Trophoblast cell (in vitro differentiated cells and primary cell): ENCODE measurements at regions not wholly inside any gene's neighbourhood (a gene's known extent, or its start where the extent isn't known, plus 50 kb on each side); places are given as distances from the start of the nearest gene placed in this dataset.

Experiments used
- DNase-seq, 2 donors: peaks; one replicate each; pipeline ENCODE4 v3.0.0-alpha.2; 2016
- H2AFZ ChIP-seq: 2 replicates; pipeline ENCODE4 v1.6.1; 2013; ENCODE audit warnings: low read length, moderate library complexity, mild to moderate bottlenecking; ENCODE audit not compliant: insufficient read depth, poor library complexity
- H2AK5ac ChIP-seq: 2 replicates; pipeline ENCODE4 v1.6.1; 2013; ENCODE audit warnings: mild to moderate bottlenecking, low read length
- H2BK120ac ChIP-seq: 2 replicates; pipeline ENCODE4 v1.6.1; 2013; ENCODE audit warnings: low read length, mild to moderate bottlenecking, moderate library complexity; ENCODE audit not compliant: insufficient read depth, poor library complexity
- H2BK12ac ChIP-seq: 2 replicates; pipeline ENCODE4 v1.6.1; 2013; ENCODE audit warnings: mild to moderate bottlenecking, low read length, moderate library complexity
- H2BK5ac ChIP-seq: 2 replicates; pipeline ENCODE4 v1.6.1; 2013; ENCODE audit warnings: low read length, low read depth, moderate library complexity, mild to moderate bottlenecking; ENCODE audit not compliant: poor library complexity
- H3K14ac ChIP-seq: 2 replicates; pipeline ENCODE4 v1.6.1; 2013; ENCODE audit warnings: mild to moderate bottlenecking, low read length
- H3K18ac ChIP-seq: 2 replicates; pipeline ENCODE4 v1.6.1; 2013; ENCODE audit warnings: mild to moderate bottlenecking, low read length
- H3K23ac ChIP-seq: 2 replicates; pipeline ENCODE4 v1.6.1; 2013; ENCODE audit warnings: low read length
- H3K27ac ChIP-seq: 2 replicates; pipeline ENCODE4 v1.5.1; 2013; ENCODE audit warnings: low read depth, mild to moderate bottlenecking, inconsistent platforms, low read length, moderate library complexity
- H3K27me3 ChIP-seq: 2 replicates; pipeline ENCODE4 v1.6.1; 2013; ENCODE audit warnings: inconsistent platforms, mild to moderate bottlenecking, low read length, moderate library complexity; ENCODE audit not compliant: insufficient read depth
- H3K36me3 ChIP-seq, 2 experiments: 1 replicate in 1 of 2; 2 replicates in 1 of 2; pipeline ENCODE4 v1.6.1; 2013; ENCODE audit warnings: low read length in 2 of 2, mild to moderate bottlenecking in 2 of 2, moderate library complexity in 1 of 2; ENCODE audit not compliant: insufficient read depth in 2 of 2, control insufficient read depth in 1 of 2
- H3K4ac ChIP-seq: 2 replicates; pipeline ENCODE4 v1.6.1; 2013; ENCODE audit warnings: low read depth, mild to moderate bottlenecking, low read length, moderate library complexity
- H3K4me1 ChIP-seq, 2 experiments: 1 replicate in 1 of 2; 2 replicates in 1 of 2; pipeline ENCODE4 v1.6.1; 2013; ENCODE audit warnings: low read length in 2 of 2, mild to moderate bottlenecking in 2 of 2, moderate library complexity in 1 of 2; ENCODE audit not compliant: insufficient read depth in 2 of 2, control insufficient read depth in 1 of 2
- H3K4me2 ChIP-seq: 2 replicates; pipeline ENCODE4 v1.6.1; 2013; ENCODE audit warnings: inconsistent platforms, mild to moderate bottlenecking, low read length, moderate library complexity
- H3K4me3 ChIP-seq: 2 replicates; pipeline ENCODE4 v1.5.1; 2013; ENCODE audit warnings: mild to moderate bottlenecking, low read depth, low read length, inconsistent platforms
- H3K79me1 ChIP-seq: one replicate; pipeline ENCODE4 v1.6.1; 2013; ENCODE audit warnings: low read length
- H3K79me2 ChIP-seq: 2 replicates; pipeline ENCODE4 v1.6.1; 2013; ENCODE audit warnings: low read length, mild to moderate bottlenecking; ENCODE audit not compliant: control insufficient read depth, insufficient read depth, poor library complexity
- H3K9ac ChIP-seq: 2 replicates; pipeline ENCODE4 v1.6.1; 2013; ENCODE audit warnings: mild to moderate bottlenecking, low read length
- H3K9me3 ChIP-seq: 2 replicates; pipeline ENCODE4 v1.6.1; 2013; ENCODE audit warnings: low read depth, mild to moderate bottlenecking, control low read depth, inconsistent platforms, low read length; ENCODE audit not compliant: insufficient read depth
- H4K12ac ChIP-seq: 2 replicates; pipeline ENCODE4 v1.6.1; 2013; ENCODE audit warnings: low read depth, mild to moderate bottlenecking, low read length, moderate library complexity
- H4K8ac ChIP-seq: 2 replicates; pipeline ENCODE4 v1.6.1; 2013; ENCODE audit warnings: low read depth, mild to moderate bottlenecking, low read length, moderate library complexity
- H4K91ac ChIP-seq: one replicate; pipeline ENCODE4 v1.6.1; 2013; ENCODE audit warnings: low read depth, mild to moderate bottlenecking, low read length, moderate library complexity
- WGBS: extraction: QIAGEN DNeasy Blood & Tissue Kit; methylation state at CpG from one replicate; pipeline ENCODE4 v1.1.7; 2013; ENCODE audit warnings: missing lambda C conversion rate; ENCODE audit not compliant: insufficient read length, insufficient coverage; ENCODE audit errors: extremely low coverage; 5-methylcytosine and 5-hydroxymethylcytosine counted together

- H2AFZ ChIP-seq, result no peak overlapping the region
- no peak overlapping the region for H3K23ac ChIP-seq
- H3K79me2 ChIP-seq, result no peaks in the 10 kb centered on the region
- no peaks in the 10 kb centered on the region for H3K4me1 ChIP-seq
- H4K8ac ChIP-seq, result no peak overlapping the region
- peaks cover 3% of the 10 kb centered on the region for H3K9me3 ChIP-seq
- no peak overlapping the region for H2BK120ac ChIP-seq
- no peaks in the 10 kb centered on the region for H3K36me3 ChIP-seq
- H3K27me3 ChIP-seq, result no peaks in the 10 kb centered on the region
- no peak for DNase-seq
- no CpG with 5 or more reads among the region's 1 CpG for WGBS
- no peak overlapping the region for H3K18ac ChIP-seq
- H4K12ac ChIP-seq, result no peak overlapping the region
- no peak overlapping the region for H2BK12ac ChIP-seq
- no peak overlapping the region for H2AK5ac ChIP-seq
- no peak overlapping the region for H3K4ac ChIP-seq
- H3K4me3 ChIP-seq, result no peak overlapping the region
- no peak overlapping the region for H2BK5ac ChIP-seq
- no peak overlapping the region for H4K91ac ChIP-seq
- no peak overlapping the region for H3K9ac ChIP-seq
- H3K27ac ChIP-seq, result no peak overlapping the region
- no peaks in the 10 kb centered on the region for H3K79me1 ChIP-seq
- H3K4me2 ChIP-seq, result no peak overlapping the region
- H3K14ac ChIP-seq, result no peak overlapping the region
Measured at GRCh38 chr5:6011199-6011598, 367.1 kb downstream of the MED10 start.

DNA sequence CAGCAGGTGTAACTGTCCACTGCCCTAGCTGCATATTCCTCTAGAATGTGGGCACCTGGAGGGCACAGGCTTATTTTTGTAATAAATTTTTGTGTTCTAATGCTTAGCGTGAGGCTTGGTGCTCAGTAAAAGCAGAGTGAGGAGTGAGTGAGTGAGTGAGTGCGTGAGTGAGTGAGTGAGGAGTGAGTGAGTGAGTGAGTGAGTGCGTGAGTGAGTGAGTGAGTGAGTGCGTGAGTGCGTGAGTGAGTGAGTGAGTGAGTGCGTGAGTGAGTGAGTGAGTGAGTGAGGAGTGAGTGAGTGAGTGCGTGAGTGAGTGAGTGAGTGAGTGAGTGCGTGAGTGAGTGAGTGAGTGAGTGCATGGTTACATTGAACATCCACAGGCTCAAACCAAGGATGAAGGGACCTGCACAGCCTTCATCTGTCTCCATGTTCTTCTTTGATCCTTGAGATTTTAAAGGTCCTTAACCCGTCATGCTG lies 371.5 kb downstream of the MED10 start:
- Histone ChIP-seq H2BK120ac (no peak overlapping the region), H4K8ac (no peak overlapping the region), H3K4me3 (no peak overlapping the region), H3K79me1 (no peaks in the 10 kb centered on the region), H3K4me1 (no peaks in the 10 kb centered on the region), H3K9me3 (no peaks in the 10 kb centered on the region), H3K79me2 (no peaks in the 10 kb centered on the region), H3K36me3 (no peaks in the 10 kb centered on the region), H4K91ac (no peak overlapping the region), H3K14ac (no peak overlapping the region), H4K12ac (no peak overlapping the region), H3K9ac (no peak overlapping the region), H3K27ac (no peak overlapping the region), H3K4me2 (no peak overlapping the region), H3K23ac (no peak overlapping the region), H3K4ac (no peak overlapping the region), H3K18ac (no peak overlapping the region), H2BK5ac (no peak overlapping the region), H2AK5ac (no peak overlapping the region), H3K27me3 (no peaks in the 10 kb centered on the region), H2BK12ac (no peak overlapping the region), H2AFZ (no peak overlapping the region)
- WGBS, result 100% methylated on average over 5 of the region's 9 CpGs
- DNase-seq, result no peak

DNA sequence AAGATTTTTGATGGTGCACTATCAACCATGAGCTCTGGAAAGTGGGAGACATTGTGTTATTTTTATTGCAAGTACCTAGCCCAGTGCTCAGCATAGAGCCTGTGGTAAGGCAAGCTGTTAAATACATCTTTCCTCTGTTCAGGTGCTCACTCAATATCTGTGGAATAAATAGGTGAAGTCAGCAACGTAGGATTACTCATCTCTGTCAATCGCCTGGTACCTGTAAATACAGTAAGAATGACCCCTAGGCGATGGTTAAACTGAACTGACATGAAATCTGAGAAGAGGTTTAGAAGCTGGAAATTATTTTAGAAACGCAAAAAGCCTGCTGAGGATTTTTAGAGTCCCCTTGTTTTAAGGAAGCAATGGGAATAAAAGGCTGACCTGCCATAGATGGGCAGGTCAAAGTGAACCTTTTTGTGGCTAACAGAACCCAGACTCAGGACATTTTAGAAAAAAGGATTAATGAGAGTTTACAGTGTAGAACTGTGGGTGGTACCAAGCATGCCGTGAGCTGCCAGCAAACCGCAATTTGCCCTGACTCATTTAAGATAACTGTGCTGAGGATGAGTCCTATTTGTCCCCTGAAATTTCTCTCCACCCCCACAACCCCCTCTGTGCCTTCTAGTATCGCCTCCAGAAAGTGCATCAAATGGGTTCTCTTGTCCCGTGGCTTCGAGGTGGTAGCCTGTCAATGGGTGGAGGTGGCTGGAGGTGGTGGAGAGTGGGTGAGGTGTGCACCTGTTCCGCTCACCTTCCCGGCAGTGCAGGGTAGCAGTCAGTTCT lies 375.1 kb downstream of the MED10 start:
- H4K91ac ChIP-seq, result no peak overlapping the region
- no peak overlapping the region for H3K4me2 ChIP-seq
- H2BK120ac ChIP-seq, result no peak overlapping the region
- H4K12ac ChIP-seq, result no peak overlapping the region
- H3K9ac ChIP-seq, result no peak overlapping the region
- H3K27me3 ChIP-seq, result no peaks in the 10 kb centered on the region
- no peak overlapping the region for H3K4ac ChIP-seq
- H2AK5ac ChIP-seq, result no peak overlapping the region
- H3K79me1 ChIP-seq, result no peaks in the 10 kb centered on the region
- no peaks in the 10 kb centered on the region for H3K36me3 ChIP-seq
- H4K8ac ChIP-seq, result no peak overlapping the region
- H2BK5ac ChIP-seq, result no peak overlapping the region
- no peaks in the 10 kb centered on the region for H3K79me2 ChIP-seq
- no peak overlapping the region for H3K4me3 ChIP-seq
- WGBS, result no CpG with 5 or more reads among the region's 11 CpGs
- H3K23ac ChIP-seq, result no peak overlapping the region
- no peak overlapping the region for H3K18ac ChIP-seq
- H3K4me1 ChIP-seq, result no peaks in the 10 kb centered on the region
- H2BK12ac ChIP-seq, result no peak overlapping the region
- no peak overlapping the region for H3K27ac ChIP-seq
- no peak overlapping the region for H2AFZ ChIP-seq
- DNase-seq, result peak; percentile 10 to 63
- H3K9me3 ChIP-seq, result no peaks in the 10 kb centered on the region
- H3K14ac ChIP-seq, result no peak overlapping the region

GRCh38 chr5:6000867-6001266 lies 377.5 kb downstream of the MED10 start:
- Histone ChIP-seq H3K4me1 (no peaks in the 10 kb centered on the region), H3K4me3 (no peak overlapping the region), H3K23ac (no peak overlapping the region), H2BK120ac (no peak overlapping the region), H2BK5ac (no peak overlapping the region), H4K91ac (no peak overlapping the region), H3K79me2 (no peaks in the 10 kb centered on the region), H2AK5ac (no peak overlapping the region), H3K9me3 (peaks cover 2% of the 10 kb centered on the region), H3K27me3 (no peaks in the 10 kb centered on the region), H3K14ac (no peak overlapping the region), H3K9ac (no peak overlapping the region), H3K27ac (no peak overlapping the region), H3K4me2 (no peak overlapping the region), H4K8ac (no peak overlapping the region), H3K36me3 (no peaks in the 10 kb centered on the region), H3K79me1 (no peaks in the 10 kb centered on the region), H2AFZ (no peak overlapping the region), H4K12ac (no peak overlapping the region), H3K4ac (no peak overlapping the region), H2BK12ac (no peak overlapping the region), H3K18ac (no peak overlapping the region)
- no peak for DNase-seq
- no CpG with 5 or more reads among the region's 6 CpGs for WGBS
